SHP77 (cell line): ENCODE measurements at regions not wholly inside any gene's neighbourhood (a gene's known extent, or its start where the extent isn't known, plus 50 kb on each side); places are given as distances from the start of the nearest gene placed in this dataset.
"Not testable (repeated sequence)": the region's sequence is repeated elsewhere in the genome, so short reads cannot be mapped to it uniquely, and the experiment has no call there.

Experiments
- DNase-seq, 2 experiments: peaks; one replicate each; lab custom pipeline; 2025; lab: John Stamatoyannopoulos, UW

GRCh38 chr4:114287079-114287696 lies 307.7 kb upstream of the ARSJ start:
- peak in 1 of 2 experiments; percentile 24 for DNase-seq

- DNase-seq: no peak
Measured at GRCh38 chr4:114296126-114296525, 302.5 kb upstream of the UGT8 start.

GRCh38 chr4:114302472-114302871 lies 296.1 kb upstream of the UGT8 start:
- DNase-seq: no peak

GRCh38 chr4:114304046-114304445 lies 294.6 kb upstream of the UGT8 start:
- DNase-seq: no peak

- no peak for DNase-seq
Measured at GRCh38 chr4:114304567-114304966, 294.0 kb upstream of the UGT8 start.

- DNase-seq: no peak
Measured at GRCh38 chr4:114306946-114307345, 291.7 kb upstream of the UGT8 start.

GRCh38 chr4:114310296-114310925 lies 288.2 kb upstream of the UGT8 start:
- DNase-seq: no peak

- no peak for DNase-seq
Measured at GRCh38 chr4:114311787-114312186, 286.8 kb upstream of the UGT8 start.

- DNase-seq: peak; percentile 16 to 32
Measured at GRCh38 chr4:114312338-114312737, 286.3 kb upstream of the UGT8 start.

- no peak for DNase-seq
Measured at GRCh38 chr4:114316789-114317188, 281.8 kb upstream of the UGT8 start.

GRCh38 chr4:114317564-114317963 lies 281.0 kb upstream of the UGT8 start:
- DNase-seq: no peak

GRCh38 chr4:114318309-114318708 lies 280.3 kb upstream of the UGT8 start:
- DNase-seq: no peak

- no peak for DNase-seq
Measured at GRCh38 chr4:114320126-114320525, 278.5 kb upstream of the UGT8 start.

- DNase-seq: no peak
Measured at GRCh38 chr4:114321366-114321765, 277.2 kb upstream of the UGT8 start.

GRCh38 chr4:114323841-114324240 lies 274.8 kb upstream of the UGT8 start:
- DNase-seq: no peak

GRCh38 chr4:114326358-114326757 lies 272.2 kb upstream of the UGT8 start:
- DNase-seq: no peak

- DNase-seq: no peak
Measured at GRCh38 chr4:114332119-114332518, 266.5 kb upstream of the UGT8 start.

GRCh38 chr4:114334363-114334762 lies 264.2 kb upstream of the UGT8 start:
- not testable (repeated sequence) for DNase-seq

- no peak for DNase-seq
Measured at GRCh38 chr4:114334884-114335330, 263.7 kb upstream of the UGT8 start.

- no peak for DNase-seq
Measured at GRCh38 chr4:114335339-114335738, 263.3 kb upstream of the UGT8 start.

GRCh38 chr4:114343015-114343414 lies 255.6 kb upstream of the UGT8 start:
- no peak for DNase-seq

GRCh38 chr4:114349543-114350175 lies 248.9 kb upstream of the UGT8 start:
- DNase-seq: no peak

- no peak for DNase-seq
Measured at GRCh38 chr4:114358901-114359300, 239.7 kb upstream of the UGT8 start.
